ENCODE measurements at regions not wholly inside any gene's neighbourhood (a gene's known extent, or its start where the extent isn't known, plus 50 kb on each side); places are given as distances from the start of the nearest gene placed in this dataset.

DNA sequence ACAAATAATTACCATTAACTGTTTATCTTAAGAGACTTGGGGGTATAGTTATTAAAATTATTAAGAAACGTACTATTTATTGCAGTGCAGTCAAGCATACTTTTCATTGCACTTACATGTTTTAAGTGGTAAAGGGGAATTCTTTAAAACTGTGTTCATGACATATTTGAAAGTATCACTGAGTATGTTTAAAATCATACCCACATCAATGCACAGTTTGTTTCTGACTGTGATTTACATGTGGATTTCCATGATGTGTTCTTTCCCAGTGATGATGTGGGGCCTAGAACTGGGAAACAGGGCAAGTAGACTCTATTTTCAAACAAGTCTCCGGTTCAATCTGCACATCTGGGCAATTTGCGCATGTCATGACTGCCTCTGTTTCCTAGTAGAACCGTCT, 340.5 kb upstream of the OBI1 start:
- H3K36me3 ChIP-seq = no peaks in the 10 kb centered on the region
- no peaks in the 10 kb centered on the region for H3K9me3 ChIP-seq
- no peak overlapping the region for H3K27ac ChIP-seq
- H3K4me1 ChIP-seq = no peaks in the 10 kb centered on the region
- no peak overlapping the region for H3K4me3 ChIP-seq
- no peaks in the 10 kb centered on the region for H3K27me3 ChIP-seq
- TF ChIP-seq Cebpa-rat (IDR thresholded peaks at IDR 0.05) = no peak
- H3K4me2 ChIP-seq = no peak overlapping the region
- no peak overlapping the region for H3K9ac ChIP-seq
- no peaks in the 10 kb centered on the region for H4K20me1 ChIP-seq

DNA sequence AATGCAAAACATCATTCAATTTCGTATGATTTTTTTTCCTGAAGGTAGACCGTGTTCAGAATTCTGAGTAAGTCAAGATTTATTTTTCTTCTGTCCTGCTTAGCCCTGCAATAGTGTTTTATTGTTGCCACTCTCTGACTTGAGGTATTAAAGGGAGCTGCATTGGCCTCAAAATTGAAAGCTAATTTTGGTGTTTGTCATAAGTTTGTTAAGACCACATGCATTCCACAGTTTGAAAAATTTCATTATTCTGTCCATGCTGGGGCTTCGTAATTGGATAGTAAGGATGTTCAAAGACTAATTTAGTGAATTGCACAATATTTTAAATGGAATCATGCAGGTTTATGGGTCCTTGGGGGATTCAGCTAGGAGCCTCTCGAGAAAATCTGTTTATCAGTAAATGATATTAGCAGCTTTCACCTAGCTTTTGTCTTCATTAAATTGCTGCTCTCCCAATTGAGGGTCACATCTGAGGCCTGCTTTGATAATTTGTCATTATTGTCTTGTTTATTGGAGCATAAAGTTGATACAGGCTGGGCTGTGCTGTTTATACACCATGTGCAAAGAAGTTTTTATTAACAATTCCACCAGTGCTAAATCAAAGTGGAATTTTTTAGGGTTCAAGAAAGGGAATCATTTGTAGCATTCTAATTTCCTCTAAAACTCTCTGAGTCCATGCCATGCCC, 339.8 kb upstream of the OBI1 start:
- H3K27me3 ChIP-seq = no peaks in the 10 kb centered on the region
- no peaks in the 10 kb centered on the region for H4K20me1 ChIP-seq
- H3K9me3 ChIP-seq = no peaks in the 10 kb centered on the region
- no peak overlapping the region for H3K9ac ChIP-seq
- TF ChIP-seq Cebpa-rat (IDR thresholded peaks at IDR 0.05) = no peak
- no peak overlapping the region for H3K4me3 ChIP-seq
- no peaks in the 10 kb centered on the region for H3K4me1 ChIP-seq
- H3K4me2 ChIP-seq = no peak overlapping the region
- H3K27ac ChIP-seq = no peak overlapping the region
- H3K36me3 ChIP-seq = no peaks in the 10 kb centered on the region

DNA sequence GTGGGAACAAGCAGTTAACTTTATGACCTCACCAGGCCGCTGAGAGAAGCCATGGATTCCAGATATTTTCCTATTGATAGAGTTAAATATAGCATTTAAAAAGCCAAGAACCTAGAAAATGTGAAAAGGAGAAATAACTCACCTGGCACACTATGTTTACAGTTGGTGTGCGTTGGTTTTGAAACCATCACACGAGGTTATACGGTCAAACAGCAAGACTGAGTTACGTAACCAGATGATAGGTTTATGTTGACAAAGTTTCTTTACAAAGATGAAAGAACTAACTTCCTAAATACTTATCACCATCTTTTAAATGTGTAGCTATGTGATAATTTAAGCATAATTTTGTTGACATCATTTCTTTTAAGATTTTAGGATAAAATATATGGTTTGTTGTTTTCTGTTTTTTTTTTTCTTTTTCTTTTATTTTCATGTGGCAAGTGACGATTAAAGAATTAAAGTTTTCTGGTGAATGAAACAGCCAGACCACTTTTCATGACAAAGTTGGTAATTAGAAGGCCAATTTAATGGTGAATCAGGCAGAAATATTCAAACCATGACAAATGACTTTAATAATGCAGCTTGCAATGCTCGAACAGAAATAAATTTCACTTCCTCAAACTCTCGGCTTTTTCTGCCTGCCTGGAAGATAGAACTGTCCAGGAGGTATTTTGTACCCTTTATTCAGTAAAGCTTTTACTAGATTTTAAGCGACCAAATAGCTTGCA, 339.1 kb upstream of the OBI1 start:
- Histone ChIP-seq H3K27me3 (no peaks in the 10 kb centered on the region), H3K27ac (no peak overlapping the region), H3K4me3 (no peak overlapping the region), H4K20me1 (no peaks in the 10 kb centered on the region), H3K9ac (no peak overlapping the region), H3K4me2 (no peak overlapping the region), H3K4me1 (no peaks in the 10 kb centered on the region), H3K36me3 (no peaks in the 10 kb centered on the region), H3K9me3 (no peaks in the 10 kb centered on the region)
- TF ChIP-seq Cebpa-rat (IDR thresholded peaks at IDR 0.05) = no peak

DNA sequence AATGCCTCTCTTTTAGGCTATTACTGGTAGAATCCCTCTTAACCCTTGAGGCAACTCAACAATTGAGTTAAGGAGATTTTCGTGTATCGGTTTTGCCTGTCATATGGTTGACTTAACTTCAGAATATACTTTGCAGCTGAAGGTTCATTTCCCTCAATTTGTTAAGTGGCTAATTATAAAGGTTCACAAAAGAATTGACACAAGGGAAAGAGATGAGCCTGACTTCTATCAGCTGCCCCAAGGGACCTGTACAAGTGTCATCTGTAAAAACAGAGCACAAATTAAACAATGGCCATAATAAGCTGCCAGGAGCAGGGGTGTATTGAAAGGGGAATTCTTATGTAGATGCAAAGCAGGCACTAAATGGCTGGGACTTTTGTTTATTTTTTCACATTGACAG, 334.8 kb upstream of the OBI1 start:
- Histone ChIP-seq H3K9me3 (no peaks in the 10 kb centered on the region), H3K4me2 (no peak overlapping the region), H3K27ac (no peak overlapping the region), H3K27me3 (no peaks in the 10 kb centered on the region), H4K20me1 (no peaks in the 10 kb centered on the region), H3K4me1 (no peaks in the 10 kb centered on the region), H3K9ac (no peak overlapping the region), H3K36me3 (no peaks in the 10 kb centered on the region), H3K4me3 (no peak overlapping the region)
- no peak for TF ChIP-seq Cebpa-rat (IDR thresholded peaks at IDR 0.05)

DNA sequence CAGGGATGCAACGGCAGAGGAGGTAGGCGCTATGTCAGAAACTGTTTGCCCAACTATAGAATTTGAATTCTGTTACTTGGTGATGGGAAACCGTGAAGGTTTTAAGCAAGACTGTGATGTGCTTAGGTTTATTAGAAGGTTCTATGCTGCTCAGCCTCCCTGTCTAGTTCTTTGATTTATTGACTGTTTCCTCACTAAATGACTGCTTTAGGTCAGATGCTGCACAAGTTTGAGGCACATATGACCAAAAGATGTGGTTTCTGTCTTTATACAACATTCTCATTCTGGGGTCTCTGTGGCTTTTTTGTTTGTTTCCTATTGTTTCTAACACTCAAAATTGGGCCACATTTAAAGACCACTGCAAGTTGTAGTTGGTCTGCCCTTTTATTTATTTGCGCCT, 323.0 kb upstream of the OBI1 start:
- Histone ChIP-seq H3K27me3 (no peaks in the 10 kb centered on the region), H4K20me1 (no peaks in the 10 kb centered on the region), H3K9me3 (no peaks in the 10 kb centered on the region), H3K4me3 (no peak overlapping the region), H3K36me3 (no peaks in the 10 kb centered on the region), H3K4me2 (no peak overlapping the region), H3K9ac (no peak overlapping the region), H3K4me1 (no peaks in the 10 kb centered on the region), H3K27ac (no peak overlapping the region)
- TF ChIP-seq Cebpa-rat (IDR thresholded peaks at IDR 0.05) = no peak

DNA sequence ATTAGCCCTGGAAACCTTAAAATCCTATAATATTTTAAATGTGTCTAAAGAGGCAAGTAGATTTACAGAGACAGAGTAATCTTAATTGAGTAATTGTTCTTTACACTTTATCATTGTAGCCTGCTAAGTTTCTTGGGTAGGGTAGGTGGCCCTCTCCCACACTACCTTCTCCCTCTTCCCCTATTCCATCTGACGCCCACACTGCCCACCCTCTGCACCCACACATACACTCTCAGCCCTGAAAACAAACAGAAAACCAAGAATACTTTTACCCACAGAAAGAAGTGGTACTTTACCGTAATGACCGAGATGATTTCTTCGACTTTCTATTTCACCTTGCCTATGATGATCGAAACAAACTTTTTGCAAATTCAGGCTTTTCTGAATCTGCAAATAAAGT, 320.4 kb upstream of the OBI1 start:
- Histone ChIP-seq H3K27me3 (no peaks in the 10 kb centered on the region), H3K9ac (no peak overlapping the region), H3K4me3 (no peak overlapping the region), H3K36me3 (no peaks in the 10 kb centered on the region), H3K27ac (no peak overlapping the region), H3K4me2 (no peak overlapping the region), H4K20me1 (no peaks in the 10 kb centered on the region), H3K9me3 (no peaks in the 10 kb centered on the region), H3K4me1 (no peaks in the 10 kb centered on the region)
- no peak for TF ChIP-seq Cebpa-rat (IDR thresholded peaks at IDR 0.05)

DNA sequence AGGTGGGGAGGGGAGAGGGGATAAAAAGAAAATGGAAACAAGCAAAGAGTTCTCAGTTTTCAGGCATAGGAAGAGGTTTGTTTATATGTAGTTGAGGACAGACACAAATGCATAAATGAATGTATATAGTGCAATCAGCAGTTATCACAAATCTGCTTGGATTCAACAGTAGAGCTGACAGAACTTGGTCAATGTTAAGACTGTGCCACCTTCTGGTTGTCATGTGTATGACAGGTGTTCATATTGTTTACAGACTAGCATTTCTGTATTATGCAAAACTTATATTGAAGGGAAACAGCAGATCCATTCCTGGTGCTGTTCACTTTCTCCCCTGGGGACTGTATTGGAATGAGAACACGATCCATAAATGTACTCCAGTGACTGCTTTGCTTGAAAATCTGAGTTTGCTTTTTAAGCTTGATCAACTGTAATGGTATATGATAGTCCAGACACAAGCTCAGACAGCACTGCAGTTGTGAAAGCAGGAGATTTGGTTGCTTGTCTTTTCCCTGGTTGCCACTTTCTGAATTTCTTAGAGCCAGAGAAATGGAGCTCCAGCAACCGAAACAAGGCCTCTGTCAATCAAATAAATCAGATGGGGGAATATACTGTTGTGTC, 319.5 kb upstream of the OBI1 start:
- H3K36me3 ChIP-seq = no peaks in the 10 kb centered on the region
- H4K20me1 ChIP-seq = no peaks in the 10 kb centered on the region
- H3K9ac ChIP-seq = no peak overlapping the region
- H3K27me3 ChIP-seq = no peaks in the 10 kb centered on the region
- H3K9me3 ChIP-seq = no peaks in the 10 kb centered on the region
- H3K4me1 ChIP-seq = no peaks in the 10 kb centered on the region
- no peak overlapping the region for H3K4me2 ChIP-seq
- TF ChIP-seq Cebpa-rat (IDR thresholded peaks at IDR 0.05) = no peak
- H3K27ac ChIP-seq = no peak overlapping the region
- no peak overlapping the region for H3K4me3 ChIP-seq

DNA sequence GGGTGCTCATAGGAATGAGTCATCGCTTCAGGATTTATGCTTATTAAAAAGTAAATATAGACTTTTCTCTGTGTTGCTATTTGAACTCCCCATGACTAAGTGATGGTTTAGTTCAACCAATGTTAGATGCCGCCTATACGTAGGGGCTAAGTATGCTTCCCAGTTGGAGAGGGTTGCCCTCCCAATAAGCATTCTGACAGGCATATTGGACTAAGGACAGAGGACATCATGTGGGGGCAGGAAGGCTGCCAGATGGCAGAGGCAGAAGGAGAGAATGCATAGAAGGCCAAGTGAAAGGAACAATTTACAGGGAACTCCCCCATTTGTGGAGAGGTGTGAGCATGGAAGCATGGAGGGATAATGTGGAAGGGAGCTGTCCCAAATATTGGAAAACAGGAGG, 318.4 kb upstream of the OBI1 start:
- H3K4me2 ChIP-seq = no peak overlapping the region
- H3K27ac ChIP-seq = no peak overlapping the region
- H3K4me1 ChIP-seq = no peaks in the 10 kb centered on the region
- no peaks in the 10 kb centered on the region for H3K36me3 ChIP-seq
- TF ChIP-seq Cebpa-rat (IDR thresholded peaks at IDR 0.05) = no peak
- H3K27me3 ChIP-seq = no peaks in the 10 kb centered on the region
- no peak overlapping the region for H3K4me3 ChIP-seq
- H3K9me3 ChIP-seq = no peaks in the 10 kb centered on the region
- H3K9ac ChIP-seq = no peak overlapping the region
- H4K20me1 ChIP-seq = no peaks in the 10 kb centered on the region

DNA sequence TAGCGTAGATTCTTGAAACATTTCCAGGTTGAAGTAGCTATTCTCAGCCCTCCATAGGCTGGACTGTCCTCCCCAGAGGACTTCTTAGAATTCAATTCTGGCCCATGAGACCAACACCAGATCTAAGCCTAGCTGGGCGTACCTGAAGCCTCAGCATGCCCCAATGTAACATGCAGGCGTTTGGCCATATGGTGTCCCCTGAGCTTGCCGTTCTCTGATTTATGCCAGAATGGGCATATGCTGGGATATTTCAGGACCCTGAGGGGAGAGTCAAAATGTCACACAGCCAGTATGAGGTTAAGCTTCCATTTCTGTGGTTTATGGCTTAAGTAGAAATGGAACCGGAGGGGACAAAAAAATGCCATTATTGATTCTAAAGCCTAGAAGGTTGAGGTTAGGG, 317.7 kb upstream of the OBI1 start:
- H3K36me3 ChIP-seq = no peaks in the 10 kb centered on the region
- TF ChIP-seq Cebpa-rat (IDR thresholded peaks at IDR 0.05) = no peak
- no peak overlapping the region for H3K4me3 ChIP-seq
- H3K9ac ChIP-seq = no peak overlapping the region
- no peaks in the 10 kb centered on the region for H3K4me1 ChIP-seq
- H3K4me2 ChIP-seq = no peak overlapping the region
- H3K27me3 ChIP-seq = no peaks in the 10 kb centered on the region
- no peaks in the 10 kb centered on the region for H3K9me3 ChIP-seq
- no peaks in the 10 kb centered on the region for H4K20me1 ChIP-seq
- H3K27ac ChIP-seq = no peak overlapping the region

DNA sequence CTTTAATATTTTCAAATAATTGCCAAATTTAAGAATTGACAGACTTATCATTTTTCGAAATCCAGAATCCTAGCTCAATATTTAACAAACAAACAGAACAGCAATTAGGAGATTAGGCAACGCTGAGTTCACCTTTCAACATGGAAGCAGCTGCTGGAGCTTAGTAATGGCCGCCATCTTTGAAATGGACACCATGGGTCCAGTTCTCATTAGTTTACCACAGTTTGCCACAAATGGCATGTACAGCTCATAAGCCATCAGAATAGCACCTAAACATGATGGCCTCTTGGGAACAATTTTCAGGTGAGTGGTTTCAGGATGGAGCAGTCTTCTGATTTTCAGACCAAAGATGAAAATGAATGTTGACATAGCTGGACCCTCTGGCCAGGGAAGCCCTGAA, 313.6 kb upstream of the OBI1 start:
- no peak for TF ChIP-seq Cebpa-rat (IDR thresholded peaks at IDR 0.05)
- Histone ChIP-seq H3K9me3 (no peaks in the 10 kb centered on the region), H4K20me1 (no peaks in the 10 kb centered on the region), H3K36me3 (no peaks in the 10 kb centered on the region), H3K27ac (no peak overlapping the region), H3K4me1 (no peaks in the 10 kb centered on the region), H3K9ac (no peak overlapping the region), H3K4me2 (no peak overlapping the region), H3K27me3 (no peaks in the 10 kb centered on the region), H3K4me3 (no peak overlapping the region)
